ENCODE measurements at regions not wholly inside any gene's neighbourhood (a gene's known extent, or its start where the extent isn't known, plus 50 kb on each side); places are given as distances from the start of the nearest gene placed in this dataset.

DNA sequence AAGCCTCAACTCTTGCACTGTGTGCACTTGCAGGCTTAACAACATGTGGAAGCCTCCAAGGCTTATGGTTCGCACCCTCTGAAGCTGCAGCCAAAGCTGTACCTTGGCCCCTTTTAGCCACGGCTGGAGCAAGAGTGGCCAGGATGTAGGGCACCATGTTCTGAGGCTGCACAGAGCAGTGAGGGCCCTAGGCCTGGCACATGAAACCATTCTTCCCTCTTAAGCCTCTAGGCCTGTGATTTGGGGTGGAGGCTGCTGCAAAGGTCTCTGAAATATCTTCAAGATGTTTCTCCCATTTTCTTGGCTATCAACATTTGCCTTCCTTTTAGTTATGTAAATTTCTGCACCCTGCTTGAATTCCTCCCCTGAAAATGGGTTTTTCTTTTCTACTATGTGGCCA, 161.9 kb upstream of the SPATS2L start:
- TF ChIP-seq, protein P1, sequence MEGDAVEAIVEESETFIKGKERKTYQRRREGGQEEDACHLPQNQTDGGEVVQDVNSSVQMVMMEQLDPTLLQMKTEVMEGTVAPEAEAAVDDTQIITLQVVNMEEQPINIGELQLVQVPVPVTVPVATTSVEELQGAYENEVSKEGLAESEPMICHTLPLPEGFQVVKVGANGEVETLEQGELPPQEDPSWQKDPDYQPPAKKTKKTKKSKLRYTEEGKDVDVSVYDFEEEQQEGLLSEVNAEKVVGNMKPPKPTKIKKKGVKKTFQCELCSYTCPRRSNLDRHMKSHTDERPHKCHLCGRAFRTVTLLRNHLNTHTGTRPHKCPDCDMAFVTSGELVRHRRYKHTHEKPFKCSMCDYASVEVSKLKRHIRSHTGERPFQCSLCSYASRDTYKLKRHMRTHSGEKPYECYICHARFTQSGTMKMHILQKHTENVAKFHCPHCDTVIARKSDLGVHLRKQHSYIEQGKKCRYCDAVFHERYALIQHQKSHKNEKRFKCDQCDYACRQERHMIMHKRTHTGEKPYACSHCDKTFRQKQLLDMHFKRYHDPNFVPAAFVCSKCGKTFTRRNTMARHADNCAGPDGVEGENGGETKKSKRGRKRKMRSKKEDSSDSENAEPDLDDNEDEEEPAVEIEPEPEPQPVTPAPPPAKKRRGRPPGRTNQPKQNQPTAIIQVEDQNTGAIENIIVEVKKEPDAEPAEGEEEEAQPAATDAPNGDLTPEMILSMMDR (conservative IDR thresholded peaks at IDR 0.05 in 1 of 2, IDR thresholded peaks at IDR 0.05 in 1 of 2; ENCODE audit: low read depth in 1 of 2, low read length in 2 of 2): no peak
- TF ChIP-seq EZH2 (IDR thresholded peaks at IDR 0.05; ENCODE audit: low read length, missing control alignments): no peak

Data from fibroblast of lung (primary cell).